ENCODE measurements at regions not wholly inside any gene's neighbourhood (a gene's known extent, or its start where the extent isn't known, plus 50 kb on each side); places are given as distances from the start of the nearest gene placed in this dataset.

- H4K20me1 ChIP-seq (replicated peaks in 1 of 2; ENCODE audit: control insufficient read depth in 1 of 2, insufficient read depth in 2 of 2, low read length in 2 of 2), result no peaks in the 10 kb centered on the region
- H2AK5ac ChIP-seq (ENCODE audit: low read depth, low read length), result no peak overlapping the region
- no peak overlapping the region for H3K18ac ChIP-seq (ENCODE audit: extremely low read depth, low read length)
- DNase-seq (ENCODE audit: low read depth in 1 of 2, low spot score in 2 of 2) (no peak), FAIRE-seq (no peak)
- H3K4me3 ChIP-seq (ENCODE audit: extremely low read depth in 1 of 4, insufficient read depth in 2 of 4, low read depth in 3 of 4, low read length in 4 of 4), result no peak overlapping the region
- no peak overlapping the region for H3K9ac ChIP-seq (replicated peaks in 1 of 4; ENCODE audit: extremely low read depth in 1 of 4, low read depth in 3 of 4, low read length in 3 of 4)
- H2BK20ac ChIP-seq (ENCODE audit: low read length), result no peak overlapping the region
- H2AFZ ChIP-seq (ENCODE audit: low read length), result no peak overlapping the region
- H3K14ac ChIP-seq (ENCODE audit: insufficient read length), result no peak overlapping the region
- H3K23me2 ChIP-seq (ENCODE audit: low read depth, low read length), result no peaks in the 10 kb centered on the region
- no peak overlapping the region for H2BK120ac ChIP-seq (replicated peaks; ENCODE audit: low read depth, low read length)
- no peak overlapping the region for H3K4me2 ChIP-seq (ENCODE audit: insufficient read depth in 1 of 2, low read depth in 2 of 2, low read length in 2 of 2)
- POLR2A ChIA-PET (ENCODE audit: partially characterized antibody), result no interaction called here
- H3K27me3 ChIP-seq (replicated peaks in 1 of 4; ENCODE audit: control insufficient read depth in 3 of 4, extremely low read depth in 1 of 4, insufficient read depth in 3 of 4, low read length in 3 of 4), result no peaks in the 10 kb centered on the region
- no peaks in the 10 kb centered on the region for H3K4me1 ChIP-seq (replicated peaks in 1 of 4; ENCODE audit: control insufficient read depth in 3 of 4, insufficient read depth in 4 of 4, low read length in 3 of 4)
- no peak overlapping the region for H2BK5ac ChIP-seq (ENCODE audit: low read depth, low read length)
- H3K23ac ChIP-seq (ENCODE audit: insufficient read length), result no peak overlapping the region
- H3K56ac ChIP-seq (replicated peaks; ENCODE audit: insufficient read length, low read depth, low read length), result no peak overlapping the region
- no peak overlapping the region for H4K5ac ChIP-seq (ENCODE audit: insufficient read length, low read depth, low read length)
- H3K27ac ChIP-seq (ENCODE audit: low read depth, low read length), result no peak overlapping the region
- no peaks in the 10 kb centered on the region for H3K79me2 ChIP-seq (ENCODE audit: control insufficient read depth in 1 of 2, insufficient read depth in 2 of 2, low read length in 2 of 2)
- no peak overlapping the region for H2BK12ac ChIP-seq (ENCODE audit: low read depth, low read length)
- H3K79me1 ChIP-seq (ENCODE audit: low read depth, low read length), result no peaks in the 10 kb centered on the region
- no peak overlapping the region for H2BK15ac ChIP-seq (ENCODE audit: low read length)
- CTCF ChIA-PET (ENCODE audit: partially characterized antibody), result no interaction called here
- no peak overlapping the region for H3K4ac ChIP-seq (replicated peaks; ENCODE audit: insufficient read length, low read depth, low read length)
- no peaks in the 10 kb centered on the region for H3K36me3 ChIP-seq (ENCODE audit: control insufficient read depth in 2 of 4, insufficient read depth in 4 of 4, low read length in 3 of 4)
- H3K9me3 ChIP-seq (ENCODE audit: insufficient read depth in 2 of 2, low read depth in 1 of 2, low read length in 1 of 2), result no peaks in the 10 kb centered on the region
- H4K91ac ChIP-seq (replicated peaks; ENCODE audit: insufficient read length, low read length), result no peak overlapping the region
- H4K8ac ChIP-seq (ENCODE audit: extremely low read depth, insufficient read depth, low read length), result no peak overlapping the region
- TF ChIP-seq, protein P1, sequence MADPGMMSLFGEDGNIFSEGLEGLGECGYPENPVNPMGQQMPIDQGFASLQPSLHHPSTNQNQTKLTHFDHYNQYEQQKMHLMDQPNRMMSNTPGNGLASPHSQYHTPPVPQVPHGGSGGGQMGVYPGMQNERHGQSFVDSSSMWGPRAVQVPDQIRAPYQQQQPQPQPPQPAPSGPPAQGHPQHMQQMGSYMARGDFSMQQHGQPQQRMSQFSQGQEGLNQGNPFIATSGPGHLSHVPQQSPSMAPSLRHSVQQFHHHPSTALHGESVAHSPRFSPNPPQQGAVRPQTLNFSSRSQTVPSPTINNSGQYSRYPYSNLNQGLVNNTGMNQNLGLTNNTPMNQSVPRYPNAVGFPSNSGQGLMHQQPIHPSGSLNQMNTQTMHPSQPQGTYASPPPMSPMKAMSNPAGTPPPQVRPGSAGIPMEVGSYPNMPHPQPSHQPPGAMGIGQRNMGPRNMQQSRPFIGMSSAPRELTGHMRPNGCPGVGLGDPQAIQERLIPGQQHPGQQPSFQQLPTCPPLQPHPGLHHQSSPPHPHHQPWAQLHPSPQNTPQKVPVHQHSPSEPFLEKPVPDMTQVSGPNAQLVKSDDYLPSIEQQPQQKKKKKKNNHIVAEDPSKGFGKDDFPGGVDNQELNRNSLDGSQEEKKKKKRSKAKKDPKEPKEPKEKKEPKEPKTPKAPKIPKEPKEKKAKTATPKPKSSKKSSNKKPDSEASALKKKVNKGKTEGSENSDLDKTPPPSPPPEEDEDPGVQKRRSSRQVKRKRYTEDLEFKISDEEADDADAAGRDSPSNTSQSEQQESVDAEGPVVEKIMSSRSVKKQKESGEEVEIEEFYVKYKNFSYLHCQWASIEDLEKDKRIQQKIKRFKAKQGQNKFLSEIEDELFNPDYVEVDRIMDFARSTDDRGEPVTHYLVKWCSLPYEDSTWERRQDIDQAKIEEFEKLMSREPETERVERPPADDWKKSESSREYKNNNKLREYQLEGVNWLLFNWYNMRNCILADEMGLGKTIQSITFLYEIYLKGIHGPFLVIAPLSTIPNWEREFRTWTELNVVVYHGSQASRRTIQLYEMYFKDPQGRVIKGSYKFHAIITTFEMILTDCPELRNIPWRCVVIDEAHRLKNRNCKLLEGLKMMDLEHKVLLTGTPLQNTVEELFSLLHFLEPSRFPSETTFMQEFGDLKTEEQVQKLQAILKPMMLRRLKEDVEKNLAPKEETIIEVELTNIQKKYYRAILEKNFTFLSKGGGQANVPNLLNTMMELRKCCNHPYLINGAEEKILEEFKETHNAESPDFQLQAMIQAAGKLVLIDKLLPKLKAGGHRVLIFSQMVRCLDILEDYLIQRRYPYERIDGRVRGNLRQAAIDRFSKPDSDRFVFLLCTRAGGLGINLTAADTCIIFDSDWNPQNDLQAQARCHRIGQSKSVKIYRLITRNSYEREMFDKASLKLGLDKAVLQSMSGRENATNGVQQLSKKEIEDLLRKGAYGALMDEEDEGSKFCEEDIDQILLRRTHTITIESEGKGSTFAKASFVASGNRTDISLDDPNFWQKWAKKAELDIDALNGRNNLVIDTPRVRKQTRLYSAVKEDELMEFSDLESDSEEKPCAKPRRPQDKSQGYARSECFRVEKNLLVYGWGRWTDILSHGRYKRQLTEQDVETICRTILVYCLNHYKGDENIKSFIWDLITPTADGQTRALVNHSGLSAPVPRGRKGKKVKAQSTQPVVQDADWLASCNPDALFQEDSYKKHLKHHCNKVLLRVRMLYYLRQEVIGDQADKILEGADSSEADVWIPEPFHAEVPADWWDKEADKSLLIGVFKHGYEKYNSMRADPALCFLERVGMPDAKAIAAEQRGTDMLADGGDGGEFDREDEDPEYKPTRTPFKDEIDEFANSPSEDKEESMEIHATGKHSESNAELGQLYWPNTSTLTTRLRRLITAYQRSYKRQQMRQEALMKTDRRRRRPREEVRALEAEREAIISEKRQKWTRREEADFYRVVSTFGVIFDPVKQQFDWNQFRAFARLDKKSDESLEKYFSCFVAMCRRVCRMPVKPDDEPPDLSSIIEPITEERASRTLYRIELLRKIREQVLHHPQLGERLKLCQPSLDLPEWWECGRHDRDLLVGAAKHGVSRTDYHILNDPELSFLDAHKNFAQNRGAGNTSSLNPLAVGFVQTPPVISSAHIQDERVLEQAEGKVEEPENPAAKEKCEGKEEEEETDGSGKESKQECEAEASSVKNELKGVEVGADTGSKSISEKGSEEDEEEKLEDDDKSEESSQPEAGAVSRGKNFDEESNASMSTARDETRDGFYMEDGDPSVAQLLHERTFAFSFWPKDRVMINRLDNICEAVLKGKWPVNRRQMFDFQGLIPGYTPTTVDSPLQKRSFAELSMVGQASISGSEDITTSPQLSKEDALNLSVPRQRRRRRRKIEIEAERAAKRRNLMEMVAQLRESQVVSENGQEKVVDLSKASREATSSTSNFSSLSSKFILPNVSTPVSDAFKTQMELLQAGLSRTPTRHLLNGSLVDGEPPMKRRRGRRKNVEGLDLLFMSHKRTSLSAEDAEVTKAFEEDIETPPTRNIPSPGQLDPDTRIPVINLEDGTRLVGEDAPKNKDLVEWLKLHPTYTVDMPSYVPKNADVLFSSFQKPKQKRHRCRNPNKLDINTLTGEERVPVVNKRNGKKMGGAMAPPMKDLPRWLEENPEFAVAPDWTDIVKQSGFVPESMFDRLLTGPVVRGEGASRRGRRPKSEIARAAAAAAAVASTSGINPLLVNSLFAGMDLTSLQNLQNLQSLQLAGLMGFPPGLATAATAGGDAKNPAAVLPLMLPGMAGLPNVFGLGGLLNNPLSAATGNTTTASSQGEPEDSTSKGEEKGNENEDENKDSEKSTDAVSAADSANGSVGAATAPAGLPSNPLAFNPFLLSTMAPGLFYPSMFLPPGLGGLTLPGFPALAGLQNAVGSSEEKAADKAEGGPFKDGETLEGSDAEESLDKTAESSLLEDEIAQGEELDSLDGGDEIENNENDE (IDR thresholded peaks at IDR 0.05; ENCODE audit: insufficient replicate concordance, low read length), result no peak
Measured at GRCh38 chr3:96007650-96008195, 806.7 kb upstream of the EPHA6 start.

All from H1 (cell line).